ENCODE measurements at regions not wholly inside any gene's neighbourhood (a gene's known extent, or its start where the extent isn't known, plus 50 kb on each side); places are given as distances from the start of the nearest gene placed in this dataset.

GRCh38 chr13:31588316-31588715, 151.0 kb upstream of the RXFP2 start:
- ChIA-PET POLR2A (no interaction called here), CTCF (ENCODE audit: low intra/inter-chr PET ratio) (no interaction called here)
- H4K20me1 ChIP-seq (replicated peaks; ENCODE audit: control insufficient read depth, insufficient read depth, low read length), result no peaks in the 10 kb centered on the region
- H3K27ac ChIP-seq (ENCODE audit: extremely low read depth, low read depth, low read length), result no peak overlapping the region
- intact Hi-C loops (cut with micrococcal nuclease) (no loop called here), in situ Hi-C loops (cut with MboI) (no loop called here)
- FAIRE-seq (no peak), ATAC-seq (no peak), DNase-seq (ENCODE audit: extremely low read depth in 1 of 4, low spot score in 3 of 4) (no peak)
- no peaks in the 10 kb centered on the region for H3K4me1 ChIP-seq (replicated peaks in 1 of 2; ENCODE audit: control insufficient read depth in 2 of 2, insufficient read depth in 2 of 2, low read length in 2 of 2)
- H3K36me3 ChIP-seq (ENCODE audit: control insufficient read depth, insufficient read depth, low read length), result no peaks in the 10 kb centered on the region
- H3K4me3 ChIP-seq, result no peak overlapping the region
- H3K4me2 ChIP-seq (ENCODE audit: insufficient read depth, low read length), result no peak overlapping the region
- no peaks in the 10 kb centered on the region for H3K79me2 ChIP-seq (ENCODE audit: control insufficient read depth, insufficient read depth, low read length)
- no peak overlapping the region for H2AFZ ChIP-seq (ENCODE audit: low read depth, low read length)
- no TSS peak for BruUV-seq (replicated peaks)
- 0% methylated on average over 3 of the region's 3 CpGs for WGBS (ENCODE audit: insufficient coverage, low coverage, missing lambda C conversion rate)
- no peak for TF ChIP-seq ZNF445 (CRISPR knock-in tag; IDR thresholded peaks at IDR 0.05; ENCODE audit: low read depth)
- no peaks in the 10 kb centered on the region for H3K9me1 ChIP-seq (ENCODE audit: control insufficient read depth, insufficient read depth, low read length)
- no peak overlapping the region for H3K9ac ChIP-seq (ENCODE audit: insufficient read depth in 1 of 2, low read depth in 2 of 2, low read length in 2 of 2)
- H3K27me3 ChIP-seq (ENCODE audit: control insufficient read depth in 2 of 2, insufficient read depth in 2 of 2, low read length in 2 of 2), result no peaks in the 10 kb centered on the region
- no peaks in the 10 kb centered on the region for H3K9me3 ChIP-seq (replicated peaks; ENCODE audit: control insufficient read depth, insufficient read depth, low read depth, low read length)

- H3K9ac ChIP-seq (ENCODE audit: insufficient read depth in 1 of 2, low read depth in 2 of 2, low read length in 2 of 2), result no peak overlapping the region
- no peaks in the 10 kb centered on the region for H4K20me1 ChIP-seq (replicated peaks; ENCODE audit: control insufficient read depth, insufficient read depth, low read length)
- DNase-seq (ENCODE audit: extremely low read depth in 1 of 4, low spot score in 3 of 4) (no peak), FAIRE-seq (no peak), ATAC-seq (no peak)
- ChIA-PET CTCF (ENCODE audit: low intra/inter-chr PET ratio) (no interaction called here), POLR2A (no interaction called here)
- WGBS (ENCODE audit: insufficient coverage, low coverage, missing lambda C conversion rate), result 0% methylated on average over 1 of the region's 1 CpG
- no peaks in the 10 kb centered on the region for H3K36me3 ChIP-seq (ENCODE audit: control insufficient read depth, insufficient read depth, low read length)
- H3K79me2 ChIP-seq (ENCODE audit: control insufficient read depth, insufficient read depth, low read length), result no peaks in the 10 kb centered on the region
- H3K9me1 ChIP-seq (ENCODE audit: control insufficient read depth, insufficient read depth, low read length), result no peaks in the 10 kb centered on the region
- no peaks in the 10 kb centered on the region for H3K4me1 ChIP-seq (replicated peaks in 1 of 2; ENCODE audit: control insufficient read depth in 2 of 2, insufficient read depth in 2 of 2, low read length in 2 of 2)
- in situ Hi-C loops (cut with MboI), result no loop called here
- intact Hi-C loops (cut with micrococcal nuclease), result no loop called here
- no peak overlapping the region for H2AFZ ChIP-seq (ENCODE audit: low read depth, low read length)
- no peak overlapping the region for H3K4me2 ChIP-seq (ENCODE audit: insufficient read depth, low read length)
- H3K27ac ChIP-seq (ENCODE audit: extremely low read depth, low read depth, low read length), result no peak overlapping the region
- no peak overlapping the region for H3K4me3 ChIP-seq
- H3K9me3 ChIP-seq (replicated peaks; ENCODE audit: control insufficient read depth, insufficient read depth, low read depth, low read length), result no peaks in the 10 kb centered on the region
- TF ChIP-seq MBD2 (IDR thresholded peaks at IDR 0.05; ENCODE audit: borderline replicate concordance, low read depth), result no peak
- no peak for TF ChIP-seq BRD9 (IDR thresholded peaks at IDR 0.05; ENCODE audit: low read depth, partially characterized antibody)
- no peak for TF ChIP-seq CBX1 (IDR thresholded peaks at IDR 0.05; ENCODE audit: low read depth)
- TF ChIP-seq NCOA2 (IDR thresholded peaks at IDR 0.05; ENCODE audit: partially characterized antibody in 2 of 2), result no peak
- TF ChIP-seq MEF2A (IDR thresholded peaks at IDR 0.05; ENCODE audit: control insufficient read depth, low read depth, low read length), result no peak
- H3K27me3 ChIP-seq (ENCODE audit: control insufficient read depth in 2 of 2, insufficient read depth in 2 of 2, low read length in 2 of 2), result no peaks in the 10 kb centered on the region
- no TSS peak for BruUV-seq (replicated peaks)
These were observed 150.4 kb upstream of the RXFP2 start for GRCh38 chr13:31588893-31589292.

Measured in K562 (cell line).